Adrenal gland (tissue), 5 donors: ENCODE measurements at regions not wholly inside any gene's neighbourhood (a gene's known extent, or its start where the extent isn't known, plus 50 kb on each side); places are given as distances from the start of the nearest gene placed in this dataset.

Source experiments
- CTCF ChIP-seq, 6 experiments: fragments of 450-650 bp in 4 of 6; fragments of 200-600 bp in 2 of 6; sonication (generic) in 1 of 6; IDR thresholded peaks; 1 replicate in 5 of 6; 2 replicates in 1 of 6; pipeline versions ENCODE4 v1.5.1 to v1.8.0; 2016 to 2021; ENCODE audit warnings: antibody characterized with exemption in 6 of 6, mild to moderate bottlenecking in 2 of 6, moderate library complexity in 1 of 6
- POLR2A ChIP-seq, 2 donors: fragments of 450-650 bp; IDR thresholded peaks; one replicate each; pipeline ENCODE4 v1.6.1; 2017; ENCODE audit warnings: antibody characterized with exemption in 2 of 2, mild to moderate bottlenecking in 2 of 2, moderate library complexity in 1 of 2
- donor health status: DM: no; HTN: no; CAD: no.

- TF ChIP-seq CTCF (IDR thresholded peaks at IDR 0.05) = no peak
- no peak for TF ChIP-seq POLR2A (IDR thresholded peaks at IDR 0.05)
These were observed 57.4 kb upstream of the NEBL start for GRCh38 chr10:20954519-20954918.
